ENCODE measurements at regions not wholly inside any gene's neighbourhood (a gene's known extent, or its start where the extent isn't known, plus 50 kb on each side); places are given as distances from the start of the nearest gene placed in this dataset.
"Not testable (repeated sequence)": the region's sequence is repeated elsewhere in the genome, so short reads cannot be mapped to it uniquely, and the experiment has no call there.

DNA sequence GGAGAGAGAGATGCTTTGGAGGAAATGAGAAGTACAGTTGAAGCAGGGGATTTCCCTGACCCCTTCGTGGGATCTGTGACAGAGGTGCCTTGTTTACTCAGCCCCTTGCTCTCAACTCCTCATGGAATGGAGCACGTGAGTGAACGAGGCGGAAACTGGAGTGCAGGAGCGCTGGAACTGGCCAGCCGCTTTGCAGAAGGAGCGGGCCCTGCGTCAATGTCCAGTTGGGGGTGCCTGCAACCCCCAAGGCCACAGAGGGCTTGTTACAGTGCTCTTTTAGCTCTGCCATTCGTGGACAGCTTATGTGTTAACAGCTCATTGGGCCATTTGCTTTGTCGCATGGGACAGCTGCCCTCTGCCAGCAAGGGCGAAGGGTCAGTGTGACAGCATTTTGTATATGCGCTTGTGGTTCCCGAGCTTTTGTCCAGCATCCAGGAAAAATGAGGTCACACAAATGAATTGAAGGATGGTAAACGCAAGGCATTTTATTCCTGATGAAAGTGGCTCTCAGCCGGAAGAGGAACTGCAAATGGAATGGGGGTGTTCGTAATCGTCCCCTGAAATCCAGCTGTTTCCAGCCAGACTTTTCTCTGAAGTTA, 1395.1 kb downstream of the CDH8 start:
- TF ChIP-seq, protein P1, sequence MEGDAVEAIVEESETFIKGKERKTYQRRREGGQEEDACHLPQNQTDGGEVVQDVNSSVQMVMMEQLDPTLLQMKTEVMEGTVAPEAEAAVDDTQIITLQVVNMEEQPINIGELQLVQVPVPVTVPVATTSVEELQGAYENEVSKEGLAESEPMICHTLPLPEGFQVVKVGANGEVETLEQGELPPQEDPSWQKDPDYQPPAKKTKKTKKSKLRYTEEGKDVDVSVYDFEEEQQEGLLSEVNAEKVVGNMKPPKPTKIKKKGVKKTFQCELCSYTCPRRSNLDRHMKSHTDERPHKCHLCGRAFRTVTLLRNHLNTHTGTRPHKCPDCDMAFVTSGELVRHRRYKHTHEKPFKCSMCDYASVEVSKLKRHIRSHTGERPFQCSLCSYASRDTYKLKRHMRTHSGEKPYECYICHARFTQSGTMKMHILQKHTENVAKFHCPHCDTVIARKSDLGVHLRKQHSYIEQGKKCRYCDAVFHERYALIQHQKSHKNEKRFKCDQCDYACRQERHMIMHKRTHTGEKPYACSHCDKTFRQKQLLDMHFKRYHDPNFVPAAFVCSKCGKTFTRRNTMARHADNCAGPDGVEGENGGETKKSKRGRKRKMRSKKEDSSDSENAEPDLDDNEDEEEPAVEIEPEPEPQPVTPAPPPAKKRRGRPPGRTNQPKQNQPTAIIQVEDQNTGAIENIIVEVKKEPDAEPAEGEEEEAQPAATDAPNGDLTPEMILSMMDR (IDR thresholded peaks at IDR 0.05; ENCODE audit: low read depth, low read length), result no peak
- Histone ChIP-seq H3K9me3 (ENCODE audit: severe bottlenecking) (no peaks in the 10 kb centered on the region), H3K36me3 (no peaks in the 10 kb centered on the region), H3K27ac (no peak overlapping the region), H3K27me3 (ENCODE audit: insufficient read depth, low read depth, severe bottlenecking) (peaks cover 3% of the 10 kb centered on the region), H3K4me3 (ENCODE audit: low read depth, low read length) (no peak overlapping the region)
- no peak for DNase-seq

DNA sequence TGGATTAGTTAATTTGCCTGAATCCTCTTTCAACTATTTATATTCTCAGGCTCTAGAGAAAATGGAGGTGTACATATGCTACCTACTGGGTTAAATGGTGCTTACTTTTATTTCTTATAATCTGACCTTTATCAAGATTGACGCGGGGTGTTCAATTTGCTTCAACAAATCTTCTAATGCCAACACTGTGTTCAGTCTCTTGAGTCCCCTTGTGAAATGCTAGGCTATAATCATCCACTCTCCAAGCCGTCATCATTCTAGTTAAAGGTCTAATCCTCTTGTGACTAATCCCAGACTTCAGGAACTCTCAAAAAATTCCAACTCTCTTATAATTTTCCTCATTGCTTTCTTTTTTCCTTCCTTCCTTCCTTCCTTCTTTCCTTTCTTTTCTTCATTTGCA, 1396.2 kb downstream of the CDH8 start:
- Histone ChIP-seq H3K27me3 (ENCODE audit: insufficient read depth, low read depth, severe bottlenecking) (peaks cover 3% of the 10 kb centered on the region), H3K4me3 (ENCODE audit: low read depth, low read length) (no peak overlapping the region), H3K9me3 (ENCODE audit: severe bottlenecking) (no peaks in the 10 kb centered on the region), H3K36me3 (no peaks in the 10 kb centered on the region), H3K27ac (no peak overlapping the region)
- DNase-seq, result no peak
- TF ChIP-seq, protein P1 (IDR thresholded peaks at IDR 0.05; ENCODE audit: low read depth, low read length), result no peak

DNA sequence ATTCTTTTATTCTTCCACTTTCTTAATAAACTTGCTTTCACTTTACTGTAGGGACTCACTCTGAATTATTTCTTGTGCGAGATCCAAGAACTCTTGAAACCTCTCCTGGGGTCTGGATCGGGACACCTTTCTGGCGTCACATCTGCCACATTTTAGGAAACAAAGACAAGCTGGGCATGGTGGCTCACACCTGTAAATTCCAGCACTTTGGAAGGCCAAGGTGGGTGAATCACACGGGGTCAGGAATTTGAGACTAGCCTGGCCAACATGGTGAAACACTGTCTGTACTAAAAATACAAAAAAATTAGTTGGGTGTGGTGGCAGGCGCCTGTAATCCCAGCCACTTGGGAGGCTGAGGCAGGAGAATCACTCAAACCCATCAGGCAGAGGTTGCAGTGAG, 1399.6 kb downstream of the CDH8 start:
- not testable (repeated sequence) for H3K36me3 ChIP-seq; DNase-seq; H3K27ac ChIP-seq; H3K27me3 ChIP-seq (ENCODE audit: insufficient read depth, low read depth, severe bottlenecking); H3K4me3 ChIP-seq (ENCODE audit: low read depth, low read length); H3K9me3 ChIP-seq (ENCODE audit: severe bottlenecking)

DNA sequence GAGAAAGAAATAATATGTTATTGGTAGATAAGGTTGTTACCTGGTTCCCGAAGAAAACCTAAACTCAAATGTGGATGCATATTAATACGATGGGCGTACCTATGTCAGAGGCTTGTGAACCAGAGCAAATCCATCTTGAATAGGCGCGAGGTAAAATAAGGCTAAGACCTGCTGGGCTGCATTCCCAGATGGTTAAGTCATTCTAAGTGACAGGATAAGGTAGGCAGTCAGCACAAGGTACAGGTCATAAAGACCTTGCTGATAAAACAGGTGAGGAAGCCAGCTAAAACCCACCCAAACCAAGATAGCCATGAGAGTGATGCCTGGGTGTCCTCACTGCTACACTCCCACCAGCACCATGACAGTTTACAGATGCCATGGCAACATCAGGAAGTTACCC, 1400.1 kb downstream of the CDH8 start:
- H3K27ac ChIP-seq, result no peak overlapping the region
- no peak for DNase-seq
- TF ChIP-seq, protein P1 (IDR thresholded peaks at IDR 0.05; ENCODE audit: low read depth, low read length), result no peak
- H3K4me3 ChIP-seq (ENCODE audit: low read depth, low read length), result no peak overlapping the region
- H3K36me3 ChIP-seq, result no peaks in the 10 kb centered on the region
- H3K27me3 ChIP-seq (ENCODE audit: insufficient read depth, low read depth, severe bottlenecking), result peaks cover 3% of the 10 kb centered on the region
- H3K9me3 ChIP-seq (ENCODE audit: severe bottlenecking), result no peaks in the 10 kb centered on the region

DNA sequence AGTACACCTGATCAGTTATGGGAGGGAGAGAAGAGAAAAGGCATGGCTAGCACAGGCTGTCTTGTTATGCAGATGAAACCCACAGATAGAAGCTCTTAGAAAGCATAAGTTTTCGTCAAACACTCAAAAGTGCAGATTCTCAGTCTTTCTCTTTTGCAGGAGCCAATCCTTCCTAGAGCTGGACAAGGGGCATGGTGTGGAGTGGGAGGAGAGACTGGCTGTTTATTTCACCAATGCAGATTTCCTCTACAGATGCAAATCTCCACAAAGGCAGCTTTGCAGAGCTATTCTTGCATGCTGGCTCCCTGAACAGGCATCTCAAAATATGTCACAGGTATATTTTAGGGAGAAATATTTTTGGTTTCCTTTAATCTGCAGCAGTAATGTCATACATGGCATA, 1400.7 kb downstream of the CDH8 start:
- H3K27ac ChIP-seq, result no peak overlapping the region
- TF ChIP-seq, protein P1 (IDR thresholded peaks at IDR 0.05; ENCODE audit: low read depth, low read length), result no peak
- DNase-seq, result no peak
- no peaks in the 10 kb centered on the region for H3K36me3 ChIP-seq
- H3K27me3 ChIP-seq (ENCODE audit: insufficient read depth, low read depth, severe bottlenecking), result peaks cover 3% of the 10 kb centered on the region
- no peaks in the 10 kb centered on the region for H3K9me3 ChIP-seq (ENCODE audit: severe bottlenecking)
- no peak overlapping the region for H3K4me3 ChIP-seq (ENCODE audit: low read depth, low read length)

DNA sequence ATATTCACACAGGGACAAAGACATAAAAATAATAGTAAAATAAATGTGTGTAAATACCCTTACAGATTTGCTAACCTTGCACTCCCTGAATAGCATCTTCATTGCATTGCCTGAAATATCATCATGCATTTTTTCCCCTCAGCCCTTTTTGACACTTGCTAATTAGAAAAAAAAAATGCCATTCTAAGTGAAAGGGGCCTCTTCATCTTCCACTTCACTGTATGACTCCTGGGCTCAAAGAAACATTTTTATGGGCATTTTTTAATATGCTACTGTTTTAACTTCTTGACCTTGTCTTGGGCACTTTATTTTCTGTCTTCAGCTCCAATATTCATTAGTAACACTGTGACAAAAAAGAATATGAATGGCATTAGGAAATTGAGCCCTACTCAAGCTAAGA, 1424.4 kb downstream of the CDH8 start:
- Histone ChIP-seq H3K9me3 (ENCODE audit: severe bottlenecking) (no peaks in the 10 kb centered on the region), H3K27ac (no peak overlapping the region), H3K27me3 (ENCODE audit: insufficient read depth, low read depth, severe bottlenecking) (peaks cover 6% of the 10 kb centered on the region), H3K4me3 (ENCODE audit: low read depth, low read length) (no peak overlapping the region), H3K36me3 (no peaks in the 10 kb centered on the region)
- TF ChIP-seq, protein P1 (IDR thresholded peaks at IDR 0.05; ENCODE audit: low read depth, low read length), result no peak
- DNase-seq, result no peak

All from WERI-Rb-1 (cell line).